K562 (cell line): ENCODE measurements at regions not wholly inside any gene's neighbourhood (a gene's known extent, or its start where the extent isn't known, plus 50 kb on each side); places are given as distances from the start of the nearest gene placed in this dataset.

Experiments used
- ASH1L ChIP-seq: fragments of 450-650 bp; IDR thresholded peaks from 2 replicates; pipeline ENCODE4 v1.6.1; 2018; ENCODE audit warnings: borderline replicate concordance, mild to moderate bottlenecking, low read depth; ENCODE audit not compliant: partially characterized antibody
- CEBPG ChIP-seq, 3 experiments: fragments of 200-800 bp in 1 of 3; sonication (Bioruptor generic) in 1 of 3; sonication (generic) in 1 of 3; formaldehyde crosslinking in 1 of 3; IDR thresholded peaks in 2 of 3; conservative IDR thresholded peaks in 1 of 3; 2 replicates each; pipeline versions ENCODE4 v1.6.1 to v1.8.0; 2016 to 2022; ENCODE audit warnings: missing compliant biosample characterization in 2 of 3, missing genetic modification characterization in 2 of 3, mild to moderate bottlenecking in 1 of 3, missing genetic modification reagents in 1 of 3
- CREB3 ChIP-seq: fragments of 450-650 bp; conservative IDR thresholded peaks from 2 replicates; pipeline ENCODE4 v1.6.1; 2016; ENCODE audit warnings: missing genetic modification characterization, low read depth, mild to moderate bottlenecking, missing compliant biosample characterization, moderate library complexity
- ELF1 ChIP-seq: fragments of 200-800 bp; sonication (Bioruptor generic); IDR thresholded peaks from 2 replicates; pipeline ENCODE4 v1.6.1; 2016; ENCODE audit warnings: missing genetic modification characterization, missing compliant biosample characterization
- ELF4 ChIP-seq: fragments of 450-650 bp; formaldehyde crosslinking; IDR thresholded peaks from 2 replicates; pipeline ENCODE4 v1.4.0; 2022; ENCODE audit warnings: missing genetic modification characterization
- HDAC1 ChIP-seq, 2 experiments: fragments of 450-650 bp; IDR thresholded peaks; 2 replicates each; pipeline ENCODE4 v1.6.1; 2016 to 2017; ENCODE audit warnings: inconsistent platforms in 1 of 2, mild to moderate bottlenecking in 1 of 2, moderate library complexity in 1 of 2
- HNRNPLL ChIP-seq: fragments of 200-400 bp; formaldehyde crosslinking; IDR thresholded peaks from 2 replicates; pipeline ENCODE4 v1.6.1; 2017; ENCODE audit warnings: low read length, low read depth, mild to moderate bottlenecking; ENCODE audit not compliant: poor library complexity, severe bottlenecking
- HNRNPUL1 ChIP-seq: fragments of 200-400 bp; formaldehyde crosslinking; IDR thresholded peaks from 2 replicates; pipeline ENCODE4 v1.6.1; 2017; ENCODE audit warnings: low read length
- ILK ChIP-seq: fragments of 450-650 bp; IDR thresholded peaks from 2 replicates; pipeline ENCODE4 v1.6.1; 2016; ENCODE audit warnings: missing genetic modification characterization, low read depth, mild to moderate bottlenecking, missing compliant biosample characterization, moderate library complexity, borderline replicate concordance
- KLF1 ChIP-seq: fragments of 450-650 bp; IDR thresholded peaks from 2 replicates; pipeline ENCODE4 v1.6.1; 2016; ENCODE audit warnings: missing genetic modification characterization, missing compliant biosample characterization
- MYC ChIP-seq, 2 experiments: fragments of 250-450 bp in 1 of 2; sonication (Bioruptor Pico) in 1 of 2; IDR thresholded peaks; 2 replicates each; pipeline versions ENCODE4 v1.5.1 to v1.6.1; 2012 to 2021; ENCODE audit warnings: low read depth in 2 of 2, borderline replicate concordance in 1 of 2, improper control_type of control experiment in 1 of 2, low read length in 1 of 2, mild to moderate bottlenecking in 1 of 2, moderate library complexity in 1 of 2
- NR1H2 ChIP-seq: sonication (generic); formaldehyde crosslinking; IDR thresholded peaks from 2 replicates; pipeline ENCODE4 v1.4.0; 2020; ENCODE audit warnings: mild to moderate bottlenecking, missing genetic modification reagents
- SIN3B ChIP-seq: fragments of 450-650 bp; IDR thresholded peaks from 2 replicates; pipeline ENCODE4 v1.6.1; 2017; ENCODE audit warnings: low read depth, mild to moderate bottlenecking, moderate library complexity
- SMARCE1 ChIP-seq: fragments of 450-650 bp; IDR thresholded peaks from 2 replicates; pipeline ENCODE4 v1.7.1; 2016; ENCODE audit warnings: mild to moderate bottlenecking
- SUPT5H ChIP-seq: fragments of 450-650 bp; IDR thresholded peaks from 2 replicates; pipeline ENCODE4 v1.6.1; 2016
- ZBTB33 ChIP-seq: sonication (generic); formaldehyde crosslinking; IDR thresholded peaks from 2 replicates; pipeline ENCODE4 v1.8.1; 2023; ENCODE audit warnings: mild to moderate bottlenecking, missing genetic modification reagents
- ZHX1 ChIP-seq: fragments of 150-350 bp; conservative IDR thresholded peaks from 2 replicates; pipeline ENCODE4 v1.6.1; 2014; ENCODE audit warnings: low read length
- ZNF124 ChIP-seq: sonication (generic); formaldehyde crosslinking; IDR thresholded peaks from 2 replicates; pipeline ENCODE4 v1.8.1; 2022; ENCODE audit warnings: missing genetic modification reagents

- TF ChIP-seq ZHX1 (peak; percentile 89), ELF4 (CRISPR knock-in tag) (0 out of 2 replicates have a peak, but pooled peaks have one; percentile 30), HDAC1 (IDR thresholded peaks at IDR 0.05) (no peak; a peak in 1 of 4 replicates), ZNF124 (CRISPR knock-in tag) (no peak), NR1H2 (no peak), ILK (tag) (no peak), SUPT5H (peak; percentile 80), SIN3B (no peak), SMARCE1 (no peak), MYC (IDR thresholded peaks at IDR 0.05; ENCODE audit: low read depth, low read length) (peak; percentile 81), MYC (CRISPR knock-in tag; IDR thresholded peaks at IDR 0.05; ENCODE audit: borderline replicate concordance, low read depth) (no peak), HNRNPLL (no peak), ELF1 (tag) (peak; percentile 56; the same call in 1 of the 2 replicates), HNRNPUL1 (no peak), ASH1L (no peak), ZBTB33 (CRISPR knock-in tag) (no peak), CEBPG (CRISPR knock-in tag; IDR thresholded peaks at IDR 0.05) (no peak), CEBPG (tag; conservative IDR thresholded peaks at IDR 0.05 in 1 of 2, IDR thresholded peaks at IDR 0.05 in 1 of 2) (no peak), CREB3 (tag) (no peak), KLF1 (no peak)
Measured at GRCh38 chr22:49657275-49657973, 170.2 kb downstream of the BRD1 start (continued).
